ENCODE measurements at regions not wholly inside any gene's neighbourhood (a gene's known extent, or its start where the extent isn't known, plus 50 kb on each side); places are given as distances from the start of the nearest gene placed in this dataset.

GRCh38 chr13:85887406-85887805 is 88.2 kb upstream of the SLITRK6 start:
- Histone ChIP-seq H2BK5ac (ENCODE audit: low read depth, low read length) (no peak overlapping the region), H2BK120ac (replicated peaks; ENCODE audit: low read depth, low read length) (no peak overlapping the region), H3K27ac (ENCODE audit: low read depth, low read length) (no peak overlapping the region), H3K4ac (replicated peaks; ENCODE audit: insufficient read length, low read depth, low read length) (no peak overlapping the region), H3K9me3 (ENCODE audit: insufficient read depth in 2 of 2, low read depth in 1 of 2, low read length in 1 of 2) (no peaks in the 10 kb centered on the region), H4K5ac (ENCODE audit: insufficient read length, low read depth, low read length) (no peak overlapping the region), H3K4me3 (ENCODE audit: extremely low read depth in 1 of 4, insufficient read depth in 2 of 4, low read depth in 3 of 4, low read length in 4 of 4) (no peak overlapping the region), H2BK20ac (ENCODE audit: low read length) (no peak overlapping the region), H3K9ac (replicated peaks in 1 of 4; ENCODE audit: extremely low read depth in 1 of 4, low read depth in 3 of 4, low read length in 3 of 4) (no peak overlapping the region), H3K14ac (ENCODE audit: insufficient read length) (no peak overlapping the region), H4K20me1 (replicated peaks in 1 of 2; ENCODE audit: control insufficient read depth in 1 of 2, insufficient read depth in 2 of 2, low read length in 2 of 2) (no peaks in the 10 kb centered on the region), H3K4me1 (replicated peaks in 1 of 4; ENCODE audit: control insufficient read depth in 3 of 4, insufficient read depth in 4 of 4, low read length in 3 of 4) (no peaks in the 10 kb centered on the region), H4K8ac (ENCODE audit: extremely low read depth, insufficient read depth, low read length) (no peak overlapping the region), H3K27me3 (replicated peaks in 1 of 4; ENCODE audit: control insufficient read depth in 3 of 4, extremely low read depth in 1 of 4, insufficient read depth in 3 of 4, low read length in 3 of 4) (no peaks in the 10 kb centered on the region), H4K91ac (replicated peaks; ENCODE audit: insufficient read length, low read length) (no peak overlapping the region), H3K79me2 (ENCODE audit: control insufficient read depth in 1 of 2, insufficient read depth in 2 of 2, low read length in 2 of 2) (no peaks in the 10 kb centered on the region), H3K23ac (ENCODE audit: insufficient read length) (no peak overlapping the region), H3K23me2 (ENCODE audit: low read depth, low read length) (no peaks in the 10 kb centered on the region), H3K18ac (ENCODE audit: extremely low read depth, low read length) (no peak overlapping the region), H3K56ac (replicated peaks; ENCODE audit: insufficient read length, low read depth, low read length) (no peak overlapping the region), H3K4me2 (ENCODE audit: insufficient read depth in 1 of 2, low read depth in 2 of 2, low read length in 2 of 2) (no peak overlapping the region), H2BK12ac (ENCODE audit: low read depth, low read length) (no peak overlapping the region), H2AFZ (ENCODE audit: low read length) (no peak overlapping the region), H3K36me3 (ENCODE audit: control insufficient read depth in 2 of 4, insufficient read depth in 4 of 4, low read length in 3 of 4) (no peaks in the 10 kb centered on the region), H3K79me1 (ENCODE audit: low read depth, low read length) (no peaks in the 10 kb centered on the region), H2BK15ac (ENCODE audit: low read length) (no peak overlapping the region), H2AK5ac (ENCODE audit: low read depth, low read length) (no peak overlapping the region)
- WGBS, 2 experiments (ENCODE audit: extremely low coverage in 1 of 2, insufficient coverage in 1 of 2, insufficient read length in 1 of 2, insufficient replicate concordance in 2 of 2, low coverage in 1 of 2, low lambda C conversion rate in 2 of 2, missing lambda C conversion rate in 1 of 2), result 83% methylated on average over 1 of the region's 1 CpG; no CpG with 5 or more reads in 1 of the 2 experiments
- no peak for TF ChIP-seq JUN (IDR thresholded peaks at IDR 0.05; ENCODE audit: low read depth, low read length)
- no peak for TF ChIP-seq SP2 (IDR thresholded peaks at IDR 0.05; ENCODE audit: low read length)
- no peak for TF ChIP-seq BCL11A (IDR thresholded peaks at IDR 0.05; ENCODE audit: low read depth in 2 of 2, low read length in 2 of 2)
- TF ChIP-seq POU5F1 (IDR thresholded peaks at IDR 0.05; ENCODE audit: low read depth, low read length), result no peak
- no peak for TF ChIP-seq CTBP2 (IDR thresholded peaks at IDR 0.05; ENCODE audit: borderline replicate concordance, insufficient read depth, insufficient read length, low read length)
- TF ChIP-seq TAF7 (optimal IDR thresholded peaks at IDR 0.05; ENCODE audit: borderline replicate concordance, low read depth, low read length), result no peak
- TF ChIP-seq SRF (IDR thresholded peaks at IDR 0.05; ENCODE audit: low read depth, low read length), result no peak
- CTCF ChIA-PET (ENCODE audit: partially characterized antibody), result interaction anchor here (1.1 to 1.9 kb wide), 2 partner anchors 9 to 22 kb away, joined by 4 to 6 read pairs; no protein-coding TSS in a partner anchor
- FAIRE-seq, result no peak
- POLR2A ChIA-PET (ENCODE audit: partially characterized antibody), result no interaction called here
- DNase-seq (ENCODE audit: low read depth in 1 of 2, low spot score in 2 of 2), result no peak
